ENCODE measurements at regions not wholly inside any gene's neighbourhood (a gene's known extent, or its start where the extent isn't known, plus 50 kb on each side); places are given as distances from the start of the nearest gene placed in this dataset.

- TF ChIP-seq, protein P1, sequence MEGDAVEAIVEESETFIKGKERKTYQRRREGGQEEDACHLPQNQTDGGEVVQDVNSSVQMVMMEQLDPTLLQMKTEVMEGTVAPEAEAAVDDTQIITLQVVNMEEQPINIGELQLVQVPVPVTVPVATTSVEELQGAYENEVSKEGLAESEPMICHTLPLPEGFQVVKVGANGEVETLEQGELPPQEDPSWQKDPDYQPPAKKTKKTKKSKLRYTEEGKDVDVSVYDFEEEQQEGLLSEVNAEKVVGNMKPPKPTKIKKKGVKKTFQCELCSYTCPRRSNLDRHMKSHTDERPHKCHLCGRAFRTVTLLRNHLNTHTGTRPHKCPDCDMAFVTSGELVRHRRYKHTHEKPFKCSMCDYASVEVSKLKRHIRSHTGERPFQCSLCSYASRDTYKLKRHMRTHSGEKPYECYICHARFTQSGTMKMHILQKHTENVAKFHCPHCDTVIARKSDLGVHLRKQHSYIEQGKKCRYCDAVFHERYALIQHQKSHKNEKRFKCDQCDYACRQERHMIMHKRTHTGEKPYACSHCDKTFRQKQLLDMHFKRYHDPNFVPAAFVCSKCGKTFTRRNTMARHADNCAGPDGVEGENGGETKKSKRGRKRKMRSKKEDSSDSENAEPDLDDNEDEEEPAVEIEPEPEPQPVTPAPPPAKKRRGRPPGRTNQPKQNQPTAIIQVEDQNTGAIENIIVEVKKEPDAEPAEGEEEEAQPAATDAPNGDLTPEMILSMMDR (conservative IDR thresholded peaks at IDR 0.05) = no peak
- no peak for TF ChIP-seq EZH2 (IDR thresholded peaks at IDR 0.05; ENCODE audit: low read depth)
These were observed 143.6 kb upstream of the ZNF521 start for GRCh38 chr18:25495606-25496005.

Data from PC-9 (cell line).